GM21786 (cell line): ENCODE measurements at regions not wholly inside any gene's neighbourhood (a gene's known extent, or its start where the extent isn't known, plus 50 kb on each side); places are given as distances from the start of the nearest gene placed in this dataset.

Source experiments
- ATAC-seq: cut with Tn5 transposase; IDR thresholded peaks from one replicate; pipeline ENCODE4 v1.9.1; 2021; ENCODE audit not compliant: unreplicated experiment

GRCh38 chr4:96521046-96521536 is 681.2 kb downstream of the PDHA2 start:
- no peak for ATAC-seq

GRCh38 chr4:96523611-96524010 is 683.7 kb downstream of the PDHA2 start:
- no peak for ATAC-seq

- no peak for ATAC-seq
These were observed 684.5 kb downstream of the PDHA2 start for GRCh38 chr4:96524311-96524875.

GRCh38 chr4:96525898-96526297 is 686.0 kb downstream of the PDHA2 start:
- no peak for ATAC-seq

GRCh38 chr4:96526625-96527024 is 686.7 kb downstream of the PDHA2 start:
- ATAC-seq = no peak

- ATAC-seq = no peak
These were observed 691.9 kb downstream of the PDHA2 start for GRCh38 chr4:96531836-96532235.

- ATAC-seq = no peak
These were observed 703.5 kb downstream of the PDHA2 start for GRCh38 chr4:96543346-96543745.

- ATAC-seq = no peak
These were observed 718.6 kb downstream of the PDHA2 start for GRCh38 chr4:96558466-96558865.

- no peak for ATAC-seq
These were observed 726.9 kb downstream of the PDHA2 start for GRCh38 chr4:96566755-96567154.

GRCh38 chr4:96585304-96585703 is 745.4 kb downstream of the PDHA2 start:
- ATAC-seq = no peak

GRCh38 chr4:96593422-96593821 is 753.5 kb downstream of the PDHA2 start:
- no peak for ATAC-seq

GRCh38 chr4:96598465-96598864 is 758.6 kb downstream of the PDHA2 start:
- no peak for ATAC-seq

- ATAC-seq = no peak
These were observed 759.9 kb downstream of the PDHA2 start for GRCh38 chr4:96599752-96600151.

GRCh38 chr4:96602661-96603060 is 762.8 kb downstream of the PDHA2 start:
- no peak for ATAC-seq

- ATAC-seq = no peak
These were observed 763.7 kb downstream of the PDHA2 start for GRCh38 chr4:96603641-96604040.

GRCh38 chr4:96606451-96606850 is 766.6 kb downstream of the PDHA2 start:
- ATAC-seq = no peak

- ATAC-seq = no peak
These were observed 786.1 kb downstream of the PDHA2 start for GRCh38 chr4:96626023-96626422.

GRCh38 chr4:96630839-96631238 is 790.9 kb downstream of the PDHA2 start:
- ATAC-seq = no peak

- ATAC-seq = no peak
These were observed 798.1 kb downstream of the PDHA2 start for GRCh38 chr4:96637971-96638412.

GRCh38 chr4:96639932-96640331 is 800.0 kb downstream of the PDHA2 start:
- no peak for ATAC-seq

- ATAC-seq = no peak
These were observed 802.6 kb downstream of the PDHA2 start for GRCh38 chr4:96642490-96642889.

GRCh38 chr4:96646146-96646545 is 806.3 kb downstream of the PDHA2 start:
- no peak for ATAC-seq

- ATAC-seq = no peak
These were observed 809.6 kb downstream of the PDHA2 start for GRCh38 chr4:96649536-96649935.
